ENCODE measurements at regions not wholly inside any gene's neighbourhood (a gene's known extent, or its start where the extent isn't known, plus 50 kb on each side); places are given as distances from the start of the nearest gene placed in this dataset.

GRCh38 chr1:115210302-115210711 is 121.0 kb upstream of the TSPAN2 start:
- H3K27ac Mint-ChIP-seq (ENCODE audit: unreplicated experiment): no peak overlapping the region
- H3K27me3 ChIP-seq (replicated peaks; ENCODE audit: control insufficient read depth, insufficient read depth, low read length): no peaks in the 10 kb centered on the region
- H3K36me3 Mint-ChIP-seq (ENCODE audit: insufficient read depth, unreplicated experiment): no peaks in the 10 kb centered on the region
- DNase-seq: no peak
- TF ChIP-seq CTCF (IDR thresholded peaks at IDR 0.05; ENCODE audit: insufficient read depth in 1 of 2, low read depth in 1 of 2, low read length in 1 of 2, severe bottlenecking in 1 of 2, unreplicated experiment in 1 of 2): no peak
- H3K4me1 ChIP-seq: peaks cover 6% of the 10 kb centered on the region; the same call in 1 of the 2 replicates
- POLR2A ChIA-PET: no interaction called here
- H3K4me3 Mint-ChIP-seq (ENCODE audit: unreplicated experiment): no peak overlapping the region
- H3K27me3 Mint-ChIP-seq (ENCODE audit: insufficient read depth, unreplicated experiment): no peaks in the 10 kb centered on the region
- BruUV-seq (replicated peaks): no TSS peak
- intact Hi-C loops (cut with micrococcal nuclease; ENCODE audit: unreplicated experiment): no loop called here
- H3K4me1 Mint-ChIP-seq (ENCODE audit: low read depth, unreplicated experiment): peaks cover 11% of the 10 kb centered on the region
- no peaks in the 10 kb centered on the region for H3K36me3 ChIP-seq (ENCODE audit: control insufficient read depth, insufficient read depth, low read length)
- CTCF ChIA-PET: no interaction called here
- H3K9me3 ChIP-seq: no peaks in the 10 kb centered on the region
- no peak overlapping the region for H3K4me3 ChIP-seq (ENCODE audit: low read depth, low read length)
- H3K9me3 Mint-ChIP-seq (ENCODE audit: unreplicated experiment): no peaks in the 10 kb centered on the region

GRCh38 chr1:115204513-115204912 is 115.2 kb upstream of the TSPAN2 start:
- TF ChIP-seq CTCF (IDR thresholded peaks at IDR 0.05; ENCODE audit: insufficient read depth in 1 of 2, low read depth in 1 of 2, low read length in 1 of 2, severe bottlenecking in 1 of 2, unreplicated experiment in 1 of 2): no peak
- Mint-ChIP-seq H3K4me1 (ENCODE audit: low read depth, unreplicated experiment) (no peaks in the 10 kb centered on the region), H3K9me3 (ENCODE audit: unreplicated experiment) (no peaks in the 10 kb centered on the region), H3K4me3 (ENCODE audit: unreplicated experiment) (no peak overlapping the region), H3K27ac (ENCODE audit: unreplicated experiment) (no peak overlapping the region), H3K36me3 (ENCODE audit: insufficient read depth, unreplicated experiment) (no peaks in the 10 kb centered on the region), H3K27me3 (ENCODE audit: insufficient read depth, unreplicated experiment) (no peaks in the 10 kb centered on the region)
- Histone ChIP-seq H3K4me1 (no peaks in the 10 kb centered on the region), H3K9me3 (no peaks in the 10 kb centered on the region), H3K36me3 (ENCODE audit: control insufficient read depth, insufficient read depth, low read length) (no peaks in the 10 kb centered on the region), H3K27me3 (replicated peaks; ENCODE audit: control insufficient read depth, insufficient read depth, low read length) (no peaks in the 10 kb centered on the region), H3K4me3 (ENCODE audit: low read depth, low read length) (no peak overlapping the region)
- POLR2A ChIA-PET: no interaction called here
- CTCF ChIA-PET: no interaction called here
- intact Hi-C loops (cut with micrococcal nuclease; ENCODE audit: unreplicated experiment): no loop called here
- DNase-seq: no peak
- BruUV-seq (replicated peaks): no TSS peak

DNA sequence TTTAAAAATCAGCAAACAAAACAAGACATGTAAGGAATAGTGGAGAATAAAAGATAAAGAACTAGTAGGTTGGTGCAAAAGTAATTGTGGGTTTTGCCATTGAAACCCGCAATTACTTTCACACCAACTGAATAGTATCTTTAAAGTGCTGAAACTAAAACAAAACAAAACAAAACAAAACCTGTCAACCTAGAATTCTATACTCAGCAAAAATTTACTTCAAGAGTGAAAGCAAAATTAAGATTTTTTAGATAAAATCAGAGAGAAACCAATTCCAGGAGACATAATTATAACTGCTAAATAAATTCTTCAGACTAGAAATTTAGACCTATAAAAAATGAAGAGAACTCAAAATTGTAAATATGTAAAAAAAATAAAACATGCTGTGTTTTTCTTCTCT is 114.0 kb upstream of the TSPAN2 start:
- H3K9me3 ChIP-seq: no peaks in the 10 kb centered on the region
- Mint-ChIP-seq H3K36me3 (ENCODE audit: insufficient read depth, unreplicated experiment) (no peaks in the 10 kb centered on the region), H3K4me3 (ENCODE audit: unreplicated experiment) (no peak overlapping the region), H3K27me3 (ENCODE audit: insufficient read depth, unreplicated experiment) (no peaks in the 10 kb centered on the region), H3K9me3 (ENCODE audit: unreplicated experiment) (no peaks in the 10 kb centered on the region), H3K4me1 (ENCODE audit: low read depth, unreplicated experiment) (no peaks in the 10 kb centered on the region), H3K27ac (ENCODE audit: unreplicated experiment) (no peak overlapping the region)
- no TSS peak for BruUV-seq (replicated peaks)
- no peak for DNase-seq
- H3K36me3 ChIP-seq (ENCODE audit: control insufficient read depth, insufficient read depth, low read length): no peaks in the 10 kb centered on the region
- ChIA-PET POLR2A (no interaction called here), CTCF (no interaction called here)
- no peaks in the 10 kb centered on the region for H3K4me1 ChIP-seq
- intact Hi-C loops (cut with micrococcal nuclease; ENCODE audit: unreplicated experiment): no loop called here
- no peaks in the 10 kb centered on the region for H3K27me3 ChIP-seq (replicated peaks; ENCODE audit: control insufficient read depth, insufficient read depth, low read length)
- H3K4me3 ChIP-seq (ENCODE audit: low read depth, low read length): no peak overlapping the region
- TF ChIP-seq CTCF (IDR thresholded peaks at IDR 0.05; ENCODE audit: insufficient read depth in 1 of 2, low read depth in 1 of 2, low read length in 1 of 2, severe bottlenecking in 1 of 2, unreplicated experiment in 1 of 2): no peak

All from Caco-2 (cell line).